RWPE2 (cell line): ENCODE measurements at regions not wholly inside any gene's neighbourhood (a gene's known extent, or its start where the extent isn't known, plus 50 kb on each side); places are given as distances from the start of the nearest gene placed in this dataset.

ENCODE experiments used
- ATAC-seq: fragments of 200-7000 bp; cut with Tn5 transposase; 3 replicates; pipeline ENCODE4 v1.9.1; 2021; ENCODE audit warnings: low read depth
- DNase-seq: peaks from one replicate; pipeline ENCODE4 v3.0.0-alpha.2; 2020; ENCODE audit warnings: low spot score
- H3K27ac ChIP-seq: fragments of 450-650 bp; 2 replicates; pipeline ENCODE4 v1.5.1; 2017; ENCODE audit warnings: mild to moderate bottlenecking; ENCODE audit not compliant: poor library complexity, severe bottlenecking
- H3K27me3 ChIP-seq: fragments of 250-450 bp; sonication (Bioruptor Pico); 2 replicates; pipeline ENCODE4 v1.5.1; 2021; ENCODE audit warnings: mild to moderate bottlenecking, moderate library complexity; ENCODE audit not compliant: insufficient read depth, poor library complexity, severe bottlenecking
- H3K36me3 ChIP-seq: fragments of 250-450 bp; sonication (Bioruptor Pico); 2 replicates; pipeline ENCODE4 v1.5.1; 2020; ENCODE audit warnings: low read depth, mild to moderate bottlenecking, moderate library complexity
- H3K4me1 ChIP-seq: fragments of 250-450 bp; sonication (Bioruptor Pico); 2 replicates; pipeline ENCODE4 v1.5.1; 2021; ENCODE audit warnings: mild to moderate bottlenecking, moderate library complexity; ENCODE audit not compliant: insufficient read depth, poor library complexity, severe bottlenecking
- H3K4me3 ChIP-seq: fragments of 250-450 bp; sonication (Bioruptor Pico); 2 replicates; pipeline ENCODE4 v1.5.1; 2021; ENCODE audit warnings: mild to moderate bottlenecking, moderate library complexity; ENCODE audit not compliant: severe bottlenecking
- H3K9me3 ChIP-seq: fragments of 250-450 bp; sonication (Bioruptor Pico); 2 replicates; pipeline ENCODE4 v1.5.1; 2021; ENCODE audit warnings: mild to moderate bottlenecking, moderate library complexity; ENCODE audit not compliant: severe bottlenecking
- CTCF ChIP-seq: fragments of 450-650 bp; IDR thresholded peaks from one replicate; pipeline ENCODE4 v1.5.1; 2017; ENCODE audit warnings: mild to moderate bottlenecking, moderate library complexity; ENCODE audit not compliant: poor library complexity, severe bottlenecking

DNA sequence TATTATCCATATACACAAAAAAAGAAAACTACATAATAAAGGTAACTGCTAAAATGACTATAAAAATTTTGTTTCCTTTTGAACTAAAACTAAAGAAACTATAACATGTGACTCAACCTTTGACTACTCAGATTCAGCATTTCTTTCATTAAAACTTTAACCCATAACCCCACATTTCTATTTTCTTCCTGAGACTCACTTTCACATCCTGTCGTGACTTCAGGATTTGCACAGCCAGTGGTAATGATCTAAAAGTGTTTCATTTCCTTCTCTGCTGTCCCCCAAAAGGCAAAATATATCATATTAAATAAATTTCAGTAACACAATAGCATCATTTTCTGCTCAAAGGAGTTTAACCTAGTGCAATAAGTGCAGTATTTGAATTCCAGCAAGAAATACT lies 1022.4 kb upstream of the DIAPH2 start:
- TF ChIP-seq CTCF = no peak
- no peaks in the 10 kb centered on the region for H3K27me3 ChIP-seq
- H3K9me3 ChIP-seq = no peaks in the 10 kb centered on the region
- no peak overlapping the region for H3K27ac ChIP-seq
- no peak for DNase-seq
- ATAC-seq = no peak
- no peaks in the 10 kb centered on the region for H3K4me1 ChIP-seq
- H3K36me3 ChIP-seq = no peaks in the 10 kb centered on the region
- H3K4me3 ChIP-seq = no peak overlapping the region

DNA sequence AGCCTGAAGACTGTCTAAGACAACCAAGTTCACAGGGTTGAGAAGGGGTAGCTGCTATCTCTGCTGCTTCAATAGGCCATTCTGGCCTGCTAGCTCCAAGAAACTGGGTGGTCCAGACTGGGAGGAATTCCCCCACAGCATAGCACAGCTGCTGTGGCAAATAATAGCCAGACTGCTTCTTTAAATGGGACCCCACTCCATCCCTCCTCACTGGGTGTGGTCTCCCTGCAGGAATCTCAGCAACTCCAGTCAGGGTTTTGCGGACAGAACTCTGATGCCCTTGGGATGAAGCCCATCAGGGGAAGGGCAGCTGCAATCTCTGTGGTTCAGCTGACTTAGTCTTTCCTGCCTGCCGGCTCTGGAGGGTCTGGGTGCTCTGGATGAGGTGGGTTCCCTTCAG lies 1018.6 kb upstream of the DIAPH2 start:
- Histone ChIP-seq H3K27ac (no peak overlapping the region), H3K9me3 (no peaks in the 10 kb centered on the region), H3K36me3 (no peaks in the 10 kb centered on the region), H3K4me3 (no peak overlapping the region), H3K4me1 (no peaks in the 10 kb centered on the region), H3K27me3 (no peaks in the 10 kb centered on the region)
- DNase-seq (no peak), ATAC-seq (no peak)
- no peak for TF ChIP-seq CTCF

- Histone ChIP-seq H3K4me3 (no peak overlapping the region), H3K4me1 (no peaks in the 10 kb centered on the region), H3K27ac (no peak overlapping the region), H3K27me3 (no peaks in the 10 kb centered on the region), H3K36me3 (no peaks in the 10 kb centered on the region), H3K9me3 (no peaks in the 10 kb centered on the region)
- no peak for DNase-seq
- ATAC-seq = no peak
- TF ChIP-seq CTCF = no peak
Measured at GRCh38 chrX:95675011-95675410, 1009.6 kb upstream of the DIAPH2 start.

GRCh38 chrX:95675794-95676193 lies 1008.8 kb upstream of the DIAPH2 start:
- no peak for TF ChIP-seq CTCF
- Histone ChIP-seq H3K27me3 (no peaks in the 10 kb centered on the region), H3K9me3 (no peaks in the 10 kb centered on the region), H3K4me3 (no peak overlapping the region), H3K27ac (no peak overlapping the region), H3K36me3 (no peaks in the 10 kb centered on the region), H3K4me1 (no peaks in the 10 kb centered on the region)
- DNase-seq (no peak), ATAC-seq (no peak)

GRCh38 chrX:95678679-95679078 lies 1006.0 kb upstream of the DIAPH2 start:
- Histone ChIP-seq H3K4me1 (no peaks in the 10 kb centered on the region), H3K36me3 (no peaks in the 10 kb centered on the region), H3K27ac (no peak overlapping the region), H3K27me3 (no peaks in the 10 kb centered on the region), H3K4me3 (no peak overlapping the region), H3K9me3 (no peaks in the 10 kb centered on the region)
- no peak for ATAC-seq
- no peak for DNase-seq
- no peak for TF ChIP-seq CTCF
